NCI-H187 (cell line): ENCODE measurements at regions not wholly inside any gene's neighbourhood (a gene's known extent, or its start where the extent isn't known, plus 50 kb on each side); places are given as distances from the start of the nearest gene placed in this dataset.

Experiments used
- DNase-seq, 2 experiments: peaks; one replicate each; lab custom pipeline; 2025; lab: John Stamatoyannopoulos, UW

GRCh38 chr17:71331754-71332325, 789.0 kb upstream of the SOX9 start:
- DNase-seq = no peak

GRCh38 chr17:71334048-71334751, 786.6 kb upstream of the SOX9 start:
- no peak for DNase-seq

GRCh38 chr17:71335212-71335611, 785.6 kb upstream of the SOX9 start:
- no peak for DNase-seq

- no peak for DNase-seq
Observed at GRCh38 chr17:71337938-71338337, 782.9 kb upstream of the SOX9 start.

- no peak for DNase-seq
Observed at GRCh38 chr17:71338396-71338795, 782.4 kb upstream of the SOX9 start.

GRCh38 chr17:71339206-71339605, 781.6 kb upstream of the SOX9 start:
- no peak for DNase-seq

- DNase-seq = no peak
Observed at GRCh38 chr17:71342737-71343136, 778.1 kb upstream of the SOX9 start.

GRCh38 chr17:71349908-71350600, 770.8 kb upstream of the SOX9 start:
- no peak for DNase-seq

- DNase-seq = no peak
Observed at GRCh38 chr17:71360301-71360700, 760.5 kb upstream of the SOX9 start.

- DNase-seq = no peak
Observed at GRCh38 chr17:71361656-71362450, 759.0 kb upstream of the SOX9 start.

- DNase-seq = no peak
Observed at GRCh38 chr17:71363661-71364060, 757.2 kb upstream of the SOX9 start.

- DNase-seq = no peak
Observed at GRCh38 chr17:71371809-71372208, 749.0 kb upstream of the SOX9 start.

- DNase-seq = no peak
Observed at GRCh38 chr17:71375948-71376347, 744.9 kb upstream of the SOX9 start.

GRCh38 chr17:71376933-71377332, 743.9 kb upstream of the SOX9 start:
- no peak for DNase-seq

GRCh38 chr17:71378036-71378435, 742.8 kb upstream of the SOX9 start:
- no peak for DNase-seq

- no peak for DNase-seq
Observed at GRCh38 chr17:71378741-71379140, 742.1 kb upstream of the SOX9 start.

- DNase-seq = no peak
Observed at GRCh38 chr17:71379512-71379911, 741.3 kb upstream of the SOX9 start.

GRCh38 chr17:71380535-71380934, 740.3 kb upstream of the SOX9 start:
- no peak for DNase-seq

GRCh38 chr17:71380936-71381335, 739.9 kb upstream of the SOX9 start:
- no peak for DNase-seq

- no peak for DNase-seq
Observed at GRCh38 chr17:71383091-71383490, 737.7 kb upstream of the SOX9 start.

GRCh38 chr17:71387456-71387855, 733.4 kb upstream of the SOX9 start:
- DNase-seq = no peak

- DNase-seq = no peak
Observed at GRCh38 chr17:71392715-71393567, 727.9 kb upstream of the SOX9 start.
